HFFc6 (cell line): ENCODE measurements at regions not wholly inside any gene's neighbourhood (a gene's known extent, or its start where the extent isn't known, plus 50 kb on each side); places are given as distances from the start of the nearest gene placed in this dataset.

Experiments used
- DNase-seq: peaks from one replicate; pipeline ENCODE4 v3.0.0-alpha.2; 2018
- H3K27ac Mint-ChIP-seq: 2 replicates; pipeline ENCODE4 v1.8.0; 2020; ENCODE audit warnings: mild to moderate bottlenecking, mixed read lengths
- H3K27me3 Mint-ChIP-seq: 2 replicates; pipeline ENCODE4 v1.8.0; 2021; ENCODE audit warnings: mild to moderate bottlenecking, moderate library complexity, mixed read lengths; ENCODE audit not compliant: insufficient read depth
- H3K36me3 Mint-ChIP-seq: 2 replicates; pipeline ENCODE4 v1.8.0; 2021; ENCODE audit warnings: low read depth, mixed read lengths
- H3K4me1 Mint-ChIP-seq: 2 replicates; pipeline ENCODE4 v1.8.0; 2020; ENCODE audit warnings: low read depth, mixed read lengths
- H3K4me3 Mint-ChIP-seq: 2 replicates; pipeline ENCODE4 v1.8.0; 2020; ENCODE audit warnings: mild to moderate bottlenecking, moderate library complexity, mixed read lengths
- H3K9me3 Mint-ChIP-seq: 2 replicates; pipeline ENCODE4 v1.8.0; 2020; ENCODE audit warnings: mild to moderate bottlenecking, mixed read lengths
- CTCF ChIP-seq: fragments of 200-600 bp; sonication (generic); IDR thresholded peaks from 2 replicates; pipeline ENCODE4 v1.5.0; 2021; ENCODE audit warnings: antibody characterized with exemption, mild to moderate bottlenecking

- Mint-ChIP-seq H3K27ac (no peak overlapping the region), H3K36me3 (no peaks in the 10 kb centered on the region), H3K4me1 (no peaks in the 10 kb centered on the region), H3K4me3 (no peak overlapping the region), H3K9me3 (peaks cover 50% of the 10 kb centered on the region), H3K27me3 (no peaks in the 10 kb centered on the region)
- no peak for DNase-seq
- TF ChIP-seq CTCF: no peak
Observed at GRCh38 chr11:38019072-38019775, 1421.2 kb upstream of the RAG2 start.

GRCh38 chr11:38014405-38014804 is 1416.4 kb upstream of the RAG2 start:
- DNase-seq: no peak
- H3K27ac Mint-ChIP-seq: no peak overlapping the region
- peaks cover 10% of the 10 kb centered on the region for H3K9me3 Mint-ChIP-seq

GRCh38 chr11:38013157-38013556 is 1415.1 kb upstream of the RAG2 start:
- DNase-seq: no peak
- Mint-ChIP-seq H3K4me3 (no peak overlapping the region), H3K27ac (no peak overlapping the region), H3K4me1 (no peaks in the 10 kb centered on the region), H3K36me3 (no peaks in the 10 kb centered on the region), H3K9me3 (peaks cover 12% of the 10 kb centered on the region), H3K27me3 (no peaks in the 10 kb centered on the region)
- no peak for TF ChIP-seq CTCF

More at GRCh38 chr11:38014405-38014804, 1416.4 kb upstream of the RAG2 start:
- TF ChIP-seq CTCF: no peak
- Mint-ChIP-seq H3K27me3 (no peaks in the 10 kb centered on the region), H3K4me1 (no peaks in the 10 kb centered on the region), H3K36me3 (no peaks in the 10 kb centered on the region), H3K4me3 (no peak overlapping the region)

- H3K4me3 Mint-ChIP-seq: no peak overlapping the region
- peaks cover 5% of the 10 kb centered on the region for H3K9me3 Mint-ChIP-seq
- H3K4me1 Mint-ChIP-seq: no peaks in the 10 kb centered on the region
- H3K27ac Mint-ChIP-seq: no peak overlapping the region
- no peak for TF ChIP-seq CTCF
- H3K36me3 Mint-ChIP-seq: no peaks in the 10 kb centered on the region
- DNase-seq: no peak
- H3K27me3 Mint-ChIP-seq: no peaks in the 10 kb centered on the region
Observed at GRCh38 chr11:38011496-38011895, 1413.5 kb upstream of the RAG2 start.

- Mint-ChIP-seq H3K4me1 (no peaks in the 10 kb centered on the region), H3K36me3 (no peaks in the 10 kb centered on the region), H3K27ac (no peak overlapping the region), H3K27me3 (no peaks in the 10 kb centered on the region), H3K4me3 (no peak overlapping the region), H3K9me3 (peaks cover 5% of the 10 kb centered on the region)
- TF ChIP-seq CTCF: no peak
- no peak for DNase-seq
Observed at GRCh38 chr11:38009932-38010331, 1411.9 kb upstream of the RAG2 start.
